MM.1S (cell line): ENCODE measurements at regions not wholly inside any gene's neighbourhood (a gene's known extent, or its start where the extent isn't known, plus 50 kb on each side); places are given as distances from the start of the nearest gene placed in this dataset.

Experiments
- DNase-seq: peaks from one replicate; pipeline ENCODE4 v3.0.0-alpha.2; 2015
- H2AFZ ChIP-seq: fragments of 300-600 bp; sonication (generic); 2 replicates; pipeline ENCODE4 v1.6.0; 2016; ENCODE audit warnings: antibody characterized with exemption, low read length
- H3F3A ChIP-seq: fragments of 300-600 bp; sonication (generic); 2 replicates; pipeline ENCODE4 v1.6.1; 2016; ENCODE audit warnings: mild to moderate bottlenecking, antibody characterized with exemption, low read length, moderate library complexity, mixed read lengths; ENCODE audit not compliant: insufficient read depth
- H3K27ac ChIP-seq: fragments of 300-600 bp; sonication (generic); 2 replicates; pipeline ENCODE4 v1.5.1; 2016; ENCODE audit warnings: mild to moderate bottlenecking, low read length
- H3K27me3 ChIP-seq: fragments of 300-600 bp; sonication (generic); replicated peaks from 2 replicates; pipeline ENCODE4 v1.6.0; 2016; ENCODE audit warnings: low read length; ENCODE audit not compliant: insufficient read depth
- H3K36me3 ChIP-seq: fragments of 300-600 bp; sonication (generic); replicated peaks from 2 replicates; pipeline ENCODE4 v1.6.1; 2016; ENCODE audit warnings: mild to moderate bottlenecking, low read length, mixed read lengths; ENCODE audit not compliant: insufficient read depth
- H3K4me1 ChIP-seq: fragments of 300-600 bp; sonication (generic); 2 replicates; pipeline ENCODE4 v1.6.1; 2016; ENCODE audit warnings: low read length, mixed read lengths
- H3K4me2 ChIP-seq: fragments of 300-600 bp; sonication (generic); 2 replicates; pipeline ENCODE4 v1.6.0; 2016; ENCODE audit warnings: low read depth, low read length
- H3K4me3 ChIP-seq: fragments of 300-600 bp; sonication (generic); 2 replicates; pipeline ENCODE4 v1.5.1; 2016; ENCODE audit warnings: low read length, mixed read lengths
- H3K79me2 ChIP-seq: fragments of 300-600 bp; sonication (generic); 2 replicates; pipeline ENCODE4 v1.6.1; 2016; ENCODE audit warnings: mixed run types, low read length, mixed read lengths
- H3K9ac ChIP-seq: fragments of 300-600 bp; sonication (generic); 2 replicates; pipeline ENCODE4 v1.6.1; 2016; ENCODE audit warnings: low read length, mixed read lengths
- H3K9me2 ChIP-seq: fragments of 300-600 bp; sonication (generic); replicated peaks from 2 replicates; pipeline ENCODE4 v1.6.1; 2016; ENCODE audit warnings: mild to moderate bottlenecking, low read length, mixed read lengths; ENCODE audit not compliant: insufficient read depth
- H3K9me3 ChIP-seq: fragments of 300-600 bp; sonication (generic); replicated peaks from 2 replicates; pipeline ENCODE4 v1.6.1; 2016; ENCODE audit warnings: mild to moderate bottlenecking, low read length, mixed read lengths; ENCODE audit not compliant: insufficient read depth
- H4K20me1 ChIP-seq: fragments of 300-600 bp; sonication (generic); 2 replicates; pipeline ENCODE4 v1.6.1; 2016; ENCODE audit warnings: mild to moderate bottlenecking, low read length, moderate library complexity, mixed read lengths; ENCODE audit not compliant: insufficient read depth
- CTCF ChIP-seq: fragments of 300-600 bp; sonication (generic); IDR thresholded peaks from 2 replicates; pipeline ENCODE4 v1.5.1; 2016; ENCODE audit warnings: antibody characterized with exemption, low read length, mixed read lengths
- EZH2 ChIP-seq: fragments of 300-600 bp; sonication (generic); optimal IDR thresholded peaks from 2 replicates; pipeline ENCODE3; 2017; ENCODE audit warnings: low read depth, mild to moderate bottlenecking, antibody characterized with exemption, low read length, mixed read lengths
- EZH2phosphoT487 ChIP-seq: fragments of 300-600 bp; sonication (generic); IDR thresholded peaks from 2 replicates; pipeline ENCODE4 v1.6.1; 2018; ENCODE audit warnings: antibody characterized with exemption, low read length

- H4K20me1 ChIP-seq = no peaks in the 10 kb centered on the region
- no peak overlapping the region for H3K4me2 ChIP-seq
- no peaks in the 10 kb centered on the region for H3K9me2 ChIP-seq
- H3K79me2 ChIP-seq = no peaks in the 10 kb centered on the region
- H3K4me1 ChIP-seq = no peaks in the 10 kb centered on the region
- H3K4me3 ChIP-seq = no peak overlapping the region
- no peak overlapping the region for H2AFZ ChIP-seq
- H3K36me3 ChIP-seq = no peaks in the 10 kb centered on the region
- H3K27ac ChIP-seq = no peak overlapping the region
- H3K27me3 ChIP-seq = no peaks in the 10 kb centered on the region
- no peak overlapping the region for H3K9ac ChIP-seq
- no peaks in the 10 kb centered on the region for H3K9me3 ChIP-seq
- peak; percentile 25 for DNase-seq
- TF ChIP-seq EZH2phosphoT487 = no peak
- TF ChIP-seq CTCF = no peak
- TF ChIP-seq EZH2 = no peak
- H3F3A ChIP-seq = no peaks in the 10 kb centered on the region
Observed at GRCh38 chr4:133960975-133961374, 240.6 kb downstream of the PABPC4L start.

DNA sequence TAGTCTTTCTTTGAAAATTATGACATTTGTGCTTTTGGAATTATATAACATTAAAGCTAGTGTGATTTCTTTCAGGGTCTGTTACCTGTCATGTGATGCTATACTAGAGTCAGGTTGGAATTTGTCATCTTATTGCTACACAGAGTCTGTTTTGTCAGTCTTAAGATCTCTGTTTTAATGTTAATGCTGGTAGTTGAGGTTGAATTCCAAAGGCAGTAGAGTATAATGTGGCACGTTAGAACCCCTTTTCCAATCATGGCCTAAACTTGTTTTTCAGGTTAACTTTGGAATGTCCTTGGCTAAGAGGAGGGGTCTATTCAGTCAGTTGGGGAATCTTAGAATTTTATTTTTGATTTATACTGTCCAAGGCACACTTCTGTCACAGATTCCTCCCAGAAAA lies 258.5 kb downstream of the PABPC4L start:
- Histone ChIP-seq H3K36me3 (no peaks in the 10 kb centered on the region), H3K9me2 (no peaks in the 10 kb centered on the region), H3K4me1 (no peaks in the 10 kb centered on the region), H2AFZ (no peak overlapping the region), H3K4me3 (no peak overlapping the region), H3K79me2 (no peaks in the 10 kb centered on the region), H3F3A (no peaks in the 10 kb centered on the region), H3K9me3 (no peaks in the 10 kb centered on the region), H3K27me3 (no peaks in the 10 kb centered on the region), H4K20me1 (no peaks in the 10 kb centered on the region), H3K27ac (no peak overlapping the region), H3K9ac (no peak overlapping the region), H3K4me2 (no peak overlapping the region)
- DNase-seq = no peak
- no peak for TF ChIP-seq EZH2phosphoT487
- no peak for TF ChIP-seq EZH2
- no peak for TF ChIP-seq CTCF

DNA sequence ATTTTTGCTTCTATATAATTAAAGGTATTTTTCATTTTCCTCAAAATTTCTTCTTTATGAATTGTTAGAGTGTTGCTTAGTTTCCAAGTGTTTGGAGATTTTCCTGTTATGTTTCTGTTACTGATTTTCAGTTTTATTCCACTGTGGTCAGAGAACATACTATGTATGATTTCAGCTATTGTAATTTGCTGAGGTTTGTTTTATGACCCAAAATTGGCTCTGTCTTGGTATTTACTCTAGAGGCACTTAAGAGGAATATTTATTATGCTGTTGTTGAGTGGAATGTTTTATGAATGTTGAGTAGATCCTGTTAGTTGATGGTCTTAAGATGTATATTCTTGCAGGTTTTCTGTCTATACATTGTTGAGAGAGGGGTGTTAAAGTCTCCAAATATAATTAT lies 263.5 kb downstream of the PABPC4L start:
- Histone ChIP-seq H3K4me1 (no peaks in the 10 kb centered on the region), H3F3A (no peaks in the 10 kb centered on the region), H3K4me3 (no peak overlapping the region), H3K9me2 (no peaks in the 10 kb centered on the region), H3K4me2 (no peak overlapping the region), H3K79me2 (no peaks in the 10 kb centered on the region), H4K20me1 (no peaks in the 10 kb centered on the region), H3K36me3 (no peaks in the 10 kb centered on the region), H3K9ac (no peak overlapping the region), H3K27me3 (no peaks in the 10 kb centered on the region), H3K9me3 (no peaks in the 10 kb centered on the region), H2AFZ (no peak overlapping the region), H3K27ac (no peak overlapping the region)
- DNase-seq = no peak
- TF ChIP-seq EZH2 (no peak), CTCF (no peak), EZH2phosphoT487 (no peak)
